Uterus (tissue), 3 donors: ENCODE measurements at regions not wholly inside any gene's neighbourhood (a gene's known extent, or its start where the extent isn't known, plus 50 kb on each side); places are given as distances from the start of the nearest gene placed in this dataset.

ENCODE experiments used
- DNase-seq, 2 donors: peaks; one replicate each; pipeline ENCODE4 v3.0.0-alpha.2; 2019 to 2020
- H3K27ac ChIP-seq, 2 donors: fragments of 200-600 bp; sonication (generic); 1 replicate in 1 of 2; 2 replicates in 1 of 2; pipeline ENCODE4 v1.5.1; 2016 to 2018
- H3K27me3 ChIP-seq, 2 donors: fragments of 200-600 bp; sonication (generic); one replicate each; pipeline ENCODE4 v1.5.1; 2018 to 2019; ENCODE audit warnings: control low read depth in 1 of 2
- H3K36me3 ChIP-seq, 2 donors: fragments of 200-600 bp; sonication (generic); one replicate each; pipeline ENCODE4 v1.5.1; 2019; ENCODE audit warnings: control low read depth in 1 of 2
- H3K4me1 ChIP-seq, 2 donors: fragments of 200-600 bp; sonication (generic); one replicate each; pipeline ENCODE4 v1.5.1; 2018 to 2019; ENCODE audit warnings: control low read depth in 1 of 2
- H3K4me3 ChIP-seq, 2 donors: fragments of 200-600 bp; sonication (generic); 1 replicate in 1 of 2; 2 replicates in 1 of 2; pipeline ENCODE4 v1.5.1; 2018 to 2019; ENCODE audit warnings: mild to moderate bottlenecking in 1 of 2
- H3K9me3 ChIP-seq, 2 donors: fragments of 200-600 bp; sonication (generic); one replicate each; pipeline ENCODE4 v1.5.1; 2019; ENCODE audit warnings: control low read depth in 1 of 2
- CTCF ChIP-seq, 4 experiments: fragments of 200-600 bp in 2 of 4; fragments of 450-650 bp in 2 of 4; sonication (generic) in 2 of 4; IDR thresholded peaks; one replicate each; pipeline ENCODE4 v1.5.1; 2016 to 2019; ENCODE audit warnings: antibody characterized with exemption in 4 of 4, mild to moderate bottlenecking in 2 of 4, moderate library complexity in 1 of 4
- POLR2A ChIP-seq, 2 donors: fragments of 450-650 bp; IDR thresholded peaks; one replicate each; pipeline ENCODE4 v1.6.1; 2016; ENCODE audit warnings: antibody characterized with exemption in 2 of 2, mild to moderate bottlenecking in 1 of 2, moderate library complexity in 1 of 2
- intact Hi-C: fragments of 100-400 bp; cut with DNase I; formaldehyde crosslinking; loops from one replicate; pipeline ENCODE4 v1.15.1; 2023; ENCODE audit warnings: low total_unique reads
- donor health status: DM: yes; HTN: yes; CAD: no.

GRCh38 chr4:159652871-159653270, 550.0 kb downstream of the RAPGEF2 start:
- H3K27ac ChIP-seq, result no peak overlapping the region
- no peak for TF ChIP-seq CTCF (IDR thresholded peaks at IDR 0.05)
- TF ChIP-seq POLR2A (IDR thresholded peaks at IDR 0.05), result no peak
- H3K36me3 ChIP-seq, result no peaks in the 10 kb centered on the region
- intact Hi-C loops, result no loop called here
- no peaks in the 10 kb centered on the region for H3K27me3 ChIP-seq
- H3K4me1 ChIP-seq, result no peaks in the 10 kb centered on the region
- no peak overlapping the region for H3K4me3 ChIP-seq
- DNase-seq, result no peak
- no peaks in the 10 kb centered on the region for H3K9me3 ChIP-seq

DNA sequence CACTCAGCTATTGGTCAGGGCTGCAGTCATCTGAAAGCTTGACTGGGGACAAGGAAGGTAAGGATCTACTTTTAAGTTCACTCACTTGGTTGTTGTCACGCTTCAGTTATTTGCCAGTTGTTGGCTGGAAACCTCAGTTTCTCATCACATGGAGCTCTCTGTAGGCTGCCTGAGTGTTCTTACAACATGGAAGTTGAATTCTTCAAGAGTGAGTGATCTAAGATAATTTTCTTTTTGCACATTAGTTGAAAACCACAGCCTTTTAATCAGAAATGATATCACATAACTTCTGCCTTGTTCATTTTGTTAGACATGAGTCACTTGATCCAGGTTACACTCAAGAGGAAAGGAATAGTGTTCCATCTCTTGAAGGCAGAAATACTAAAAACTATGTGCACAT, 552.7 kb downstream of the RAPGEF2 start:
- DNase-seq, result no peak
- Histone ChIP-seq H3K4me1 (no peaks in the 10 kb centered on the region), H3K4me3 (no peak overlapping the region), H3K36me3 (no peaks in the 10 kb centered on the region), H3K9me3 (no peaks in the 10 kb centered on the region), H3K27ac (no peak overlapping the region), H3K27me3 (no peaks in the 10 kb centered on the region)
- TF ChIP-seq POLR2A (IDR thresholded peaks at IDR 0.05) (no peak), CTCF (IDR thresholded peaks at IDR 0.05) (no peak)
- intact Hi-C loops, result no loop called here

DNA sequence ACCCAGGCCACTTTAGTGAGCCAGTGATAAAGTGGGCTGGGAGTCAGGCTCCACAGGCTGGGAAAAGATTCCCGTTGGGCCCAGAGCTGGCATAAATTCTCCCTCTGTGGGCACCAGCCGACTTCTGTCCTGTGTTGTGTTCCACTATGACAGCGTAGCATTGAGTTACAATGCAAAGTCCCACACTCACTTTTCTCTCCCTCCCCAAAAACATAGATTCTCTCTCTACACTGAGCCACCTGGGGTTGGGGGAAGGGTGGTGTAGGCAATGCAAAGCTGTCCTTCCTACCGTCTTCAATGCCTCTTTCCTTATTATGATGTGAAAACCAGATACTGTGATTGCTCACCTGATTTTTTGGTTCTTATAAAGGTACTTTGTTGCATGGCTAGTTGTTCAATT, 566.2 kb downstream of the RAPGEF2 start:
- intact Hi-C loops, result no loop called here
- DNase-seq, result no peak
- H3K4me3 ChIP-seq, result no peak overlapping the region
- H3K9me3 ChIP-seq, result no peaks in the 10 kb centered on the region
- no peaks in the 10 kb centered on the region for H3K36me3 ChIP-seq
- H3K27me3 ChIP-seq, result no peaks in the 10 kb centered on the region
- H3K4me1 ChIP-seq, result no peaks in the 10 kb centered on the region
- TF ChIP-seq POLR2A (IDR thresholded peaks at IDR 0.05) (no peak), CTCF (IDR thresholded peaks at IDR 0.05) (no peak)
- no peak overlapping the region for H3K27ac ChIP-seq

DNA sequence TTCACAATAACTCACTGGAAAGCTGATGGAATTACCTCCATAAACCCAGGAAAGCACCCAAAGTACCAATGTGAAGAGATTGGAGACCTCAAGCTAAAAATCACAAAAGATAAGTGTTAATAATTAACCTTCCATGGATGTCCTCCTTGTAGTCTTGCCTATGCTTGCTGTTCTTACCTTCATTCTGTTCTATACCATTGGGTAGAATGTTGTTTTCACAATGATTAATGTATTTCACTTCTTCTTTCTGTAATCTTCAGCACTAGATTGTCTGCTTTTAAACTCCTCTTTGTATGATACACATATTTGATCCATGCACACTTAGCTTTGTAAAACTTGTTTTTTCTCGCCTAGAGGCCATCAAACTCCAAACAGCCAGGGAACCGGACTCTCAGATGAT, 570.3 kb downstream of the RAPGEF2 start:
- TF ChIP-seq POLR2A (IDR thresholded peaks at IDR 0.05), result no peak
- TF ChIP-seq CTCF (IDR thresholded peaks at IDR 0.05), result no peak
- no peaks in the 10 kb centered on the region for H3K27me3 ChIP-seq
- no peaks in the 10 kb centered on the region for H3K9me3 ChIP-seq
- no peak overlapping the region for H3K27ac ChIP-seq
- H3K4me1 ChIP-seq, result no peaks in the 10 kb centered on the region
- no peak overlapping the region for H3K4me3 ChIP-seq
- H3K36me3 ChIP-seq, result no peaks in the 10 kb centered on the region
- intact Hi-C loops, result no loop called here
- no peak for DNase-seq

DNA sequence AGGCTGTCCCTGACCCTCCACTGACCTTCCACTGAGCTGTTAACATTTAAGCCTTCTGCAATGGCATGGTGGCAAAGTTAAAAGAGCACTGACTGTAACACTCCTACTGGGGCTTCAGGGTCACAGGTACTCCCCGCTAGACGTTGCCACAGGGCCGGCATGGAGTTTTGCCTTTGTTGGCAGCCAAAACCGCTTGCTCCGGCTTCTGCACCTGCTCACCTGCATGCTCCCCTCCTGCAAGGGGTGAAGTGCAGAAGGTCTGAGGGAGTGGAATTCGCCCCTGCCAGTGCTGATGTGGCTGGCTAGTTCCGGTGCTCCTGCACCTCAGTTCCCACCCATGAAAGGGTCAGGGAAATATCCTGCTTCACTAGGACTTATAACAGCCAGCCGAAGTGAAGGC, 571.4 kb downstream of the RAPGEF2 start:
- H3K4me1 ChIP-seq, result no peaks in the 10 kb centered on the region
- no peaks in the 10 kb centered on the region for H3K36me3 ChIP-seq
- H3K27ac ChIP-seq, result no peak overlapping the region
- no peak for DNase-seq
- H3K9me3 ChIP-seq, result no peaks in the 10 kb centered on the region
- intact Hi-C loops, result no loop called here
- TF ChIP-seq POLR2A (IDR thresholded peaks at IDR 0.05), result no peak
- no peak for TF ChIP-seq CTCF (IDR thresholded peaks at IDR 0.05)
- no peak overlapping the region for H3K4me3 ChIP-seq
- no peaks in the 10 kb centered on the region for H3K27me3 ChIP-seq
